ENCODE measurements at regions not wholly inside any gene's neighbourhood (a gene's known extent, or its start where the extent isn't known, plus 50 kb on each side); places are given as distances from the start of the nearest gene placed in this dataset.

DNA sequence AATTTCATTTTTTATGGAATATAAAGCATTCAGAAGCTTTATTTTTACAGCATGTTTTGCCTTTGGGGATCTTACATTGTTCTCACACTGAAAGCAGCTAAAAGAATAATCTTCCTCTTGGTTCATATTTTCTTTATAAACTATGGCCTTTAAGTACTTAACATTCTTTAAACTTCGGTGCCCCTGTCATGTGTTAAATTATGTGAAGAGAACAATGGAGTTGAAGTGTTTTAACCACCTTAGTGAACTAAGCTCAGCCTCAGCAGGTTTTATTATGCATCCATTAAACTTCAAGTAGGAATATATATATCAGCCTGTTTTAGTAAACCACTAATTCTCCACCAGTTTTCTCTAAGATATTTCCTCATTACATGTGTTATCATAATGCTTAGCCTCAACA, 371.4 kb upstream of the CDH18 start:
- Histone ChIP-seq H3K9ac (ENCODE audit: low read length) (no peak overlapping the region), H3K4me1 (ENCODE audit: insufficient read depth, low read length) (no peaks in the 10 kb centered on the region), H4K20me1 (ENCODE audit: insufficient read depth, low read length) (no peaks in the 10 kb centered on the region), H3K4me3 (ENCODE audit: insufficient read depth, low read depth, low read length) (no peak overlapping the region), H3K36me3 (ENCODE audit: insufficient read depth, low read length) (no peaks in the 10 kb centered on the region), H3K79me2 (ENCODE audit: insufficient read depth, low read length) (no peaks in the 10 kb centered on the region), H3K4me2 (ENCODE audit: low read length) (no peak overlapping the region), H2AFZ (ENCODE audit: low read depth, low read length) (no peak overlapping the region), H3K27me3 (ENCODE audit: insufficient read depth, low read length) (no peaks in the 10 kb centered on the region), H3K27ac (ENCODE audit: low read depth, low read length) (no peak overlapping the region), H3K9me3 (ENCODE audit: insufficient read depth, low read depth, low read length) (no peaks in the 10 kb centered on the region)
- FAIRE-seq = no peak
- Mint-ChIP-seq H3K4me3 (ENCODE audit: unreplicated experiment) (no peak overlapping the region), H3K27me3 (ENCODE audit: low read depth, unreplicated experiment) (peaks cover 2% of the 10 kb centered on the region), H3K4me1 (ENCODE audit: low read depth, unreplicated experiment) (no peaks in the 10 kb centered on the region), H3K36me3 (ENCODE audit: low read depth, unreplicated experiment) (no peaks in the 10 kb centered on the region), H3K9me3 (ENCODE audit: unreplicated experiment) (no peaks in the 10 kb centered on the region), H3K27ac (ENCODE audit: unreplicated experiment) (no peak overlapping the region)
- no peak for DNase-seq (ENCODE audit: low read depth)
- TF ChIP-seq EZH2 (IDR thresholded peaks at IDR 0.05; ENCODE audit: insufficient read depth, low read length) = no peak
- TF ChIP-seq, protein P1, sequence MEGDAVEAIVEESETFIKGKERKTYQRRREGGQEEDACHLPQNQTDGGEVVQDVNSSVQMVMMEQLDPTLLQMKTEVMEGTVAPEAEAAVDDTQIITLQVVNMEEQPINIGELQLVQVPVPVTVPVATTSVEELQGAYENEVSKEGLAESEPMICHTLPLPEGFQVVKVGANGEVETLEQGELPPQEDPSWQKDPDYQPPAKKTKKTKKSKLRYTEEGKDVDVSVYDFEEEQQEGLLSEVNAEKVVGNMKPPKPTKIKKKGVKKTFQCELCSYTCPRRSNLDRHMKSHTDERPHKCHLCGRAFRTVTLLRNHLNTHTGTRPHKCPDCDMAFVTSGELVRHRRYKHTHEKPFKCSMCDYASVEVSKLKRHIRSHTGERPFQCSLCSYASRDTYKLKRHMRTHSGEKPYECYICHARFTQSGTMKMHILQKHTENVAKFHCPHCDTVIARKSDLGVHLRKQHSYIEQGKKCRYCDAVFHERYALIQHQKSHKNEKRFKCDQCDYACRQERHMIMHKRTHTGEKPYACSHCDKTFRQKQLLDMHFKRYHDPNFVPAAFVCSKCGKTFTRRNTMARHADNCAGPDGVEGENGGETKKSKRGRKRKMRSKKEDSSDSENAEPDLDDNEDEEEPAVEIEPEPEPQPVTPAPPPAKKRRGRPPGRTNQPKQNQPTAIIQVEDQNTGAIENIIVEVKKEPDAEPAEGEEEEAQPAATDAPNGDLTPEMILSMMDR (IDR thresholded peaks at IDR 0.05; ENCODE audit: insufficient read depth, low read depth, low read length) = no peak

DNA sequence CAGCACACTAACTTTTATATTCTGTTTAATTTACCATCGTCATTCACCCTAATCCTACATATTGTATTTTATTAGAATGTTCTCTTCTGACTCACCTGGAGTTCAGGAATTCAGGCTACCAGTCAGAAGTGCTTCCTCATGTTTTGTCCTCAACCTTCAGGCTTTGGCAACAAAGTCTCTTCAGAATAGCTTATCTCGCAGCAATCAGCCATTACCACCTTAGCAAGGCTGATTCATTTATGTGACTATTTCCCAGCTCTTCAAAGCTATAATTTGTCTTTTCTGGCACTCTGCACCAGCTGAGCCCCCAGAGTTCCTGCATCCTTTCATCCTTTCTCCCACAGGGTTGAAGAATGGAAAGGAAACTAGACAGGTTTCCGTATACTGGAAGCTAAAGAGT, 365.5 kb upstream of the CDH18 start:
- H3K79me2 ChIP-seq (ENCODE audit: insufficient read depth, low read length) = no peaks in the 10 kb centered on the region
- no peak overlapping the region for H3K4me3 Mint-ChIP-seq (ENCODE audit: unreplicated experiment)
- H2AFZ ChIP-seq (ENCODE audit: low read depth, low read length) = no peak overlapping the region
- H3K27me3 ChIP-seq (ENCODE audit: insufficient read depth, low read length) = no peaks in the 10 kb centered on the region
- H3K27ac Mint-ChIP-seq (ENCODE audit: unreplicated experiment) = no peak overlapping the region
- no peaks in the 10 kb centered on the region for H4K20me1 ChIP-seq (ENCODE audit: insufficient read depth, low read length)
- no peaks in the 10 kb centered on the region for H3K36me3 Mint-ChIP-seq (ENCODE audit: low read depth, unreplicated experiment)
- no peaks in the 10 kb centered on the region for H3K9me3 Mint-ChIP-seq (ENCODE audit: unreplicated experiment)
- H3K9ac ChIP-seq (ENCODE audit: low read length) = no peak overlapping the region
- H3K4me3 ChIP-seq (ENCODE audit: insufficient read depth, low read depth, low read length) = no peak overlapping the region
- DNase-seq (ENCODE audit: low read depth) (no peak), FAIRE-seq (no peak)
- H3K36me3 ChIP-seq (ENCODE audit: insufficient read depth, low read length) = no peaks in the 10 kb centered on the region
- no peak overlapping the region for H3K4me2 ChIP-seq (ENCODE audit: low read length)
- H3K27me3 Mint-ChIP-seq (ENCODE audit: low read depth, unreplicated experiment) = peaks cover 2% of the 10 kb centered on the region
- no peak for TF ChIP-seq EZH2 (IDR thresholded peaks at IDR 0.05; ENCODE audit: insufficient read depth, low read length)
- TF ChIP-seq, protein P1 (IDR thresholded peaks at IDR 0.05; ENCODE audit: insufficient read depth, low read depth, low read length) = no peak
- no peaks in the 10 kb centered on the region for H3K4me1 Mint-ChIP-seq (ENCODE audit: low read depth, unreplicated experiment)
- H3K27ac ChIP-seq (ENCODE audit: low read depth, low read length) = no peak overlapping the region
- H3K4me1 ChIP-seq (ENCODE audit: insufficient read depth, low read length) = no peaks in the 10 kb centered on the region
- H3K9me3 ChIP-seq (ENCODE audit: insufficient read depth, low read depth, low read length) = no peaks in the 10 kb centered on the region

GRCh38 chr5:20351849-20352248, 363.8 kb upstream of the CDH18 start:
- Mint-ChIP-seq H3K9me3 (ENCODE audit: unreplicated experiment) (no peaks in the 10 kb centered on the region), H3K27ac (ENCODE audit: unreplicated experiment) (no peak overlapping the region)
- FAIRE-seq = no peak

More at GRCh38 chr5:20351849-20352248, 363.8 kb upstream of the CDH18 start:
- Histone ChIP-seq H3K4me1 (ENCODE audit: insufficient read depth, low read length) (no peaks in the 10 kb centered on the region), H3K27me3 (ENCODE audit: insufficient read depth, low read length) (no peaks in the 10 kb centered on the region), H3K27ac (ENCODE audit: low read depth, low read length) (no peak overlapping the region), H4K20me1 (ENCODE audit: insufficient read depth, low read length) (no peaks in the 10 kb centered on the region), H3K4me2 (ENCODE audit: low read length) (no peak overlapping the region), H3K9ac (ENCODE audit: low read length) (no peak overlapping the region), H3K79me2 (ENCODE audit: insufficient read depth, low read length) (no peaks in the 10 kb centered on the region), H3K4me3 (ENCODE audit: insufficient read depth, low read depth, low read length) (no peak overlapping the region), H3K9me3 (ENCODE audit: insufficient read depth, low read depth, low read length) (no peaks in the 10 kb centered on the region), H2AFZ (ENCODE audit: low read depth, low read length) (no peak overlapping the region), H3K36me3 (ENCODE audit: insufficient read depth, low read length) (no peaks in the 10 kb centered on the region)
- TF ChIP-seq EZH2 (IDR thresholded peaks at IDR 0.05; ENCODE audit: insufficient read depth, low read length) = no peak
- TF ChIP-seq, protein P1 (IDR thresholded peaks at IDR 0.05; ENCODE audit: insufficient read depth, low read depth, low read length) = no peak
- Mint-ChIP-seq H3K27me3 (ENCODE audit: low read depth, unreplicated experiment) (peaks cover 2% of the 10 kb centered on the region), H3K4me1 (ENCODE audit: low read depth, unreplicated experiment) (no peaks in the 10 kb centered on the region), H3K36me3 (ENCODE audit: low read depth, unreplicated experiment) (no peaks in the 10 kb centered on the region), H3K4me3 (ENCODE audit: unreplicated experiment) (no peak overlapping the region)
- DNase-seq (ENCODE audit: low read depth) = no peak
